ENCODE measurements at regions not wholly inside any gene's neighbourhood (a gene's known extent, or its start where the extent isn't known, plus 50 kb on each side); places are given as distances from the start of the nearest gene placed in this dataset.

DNA sequence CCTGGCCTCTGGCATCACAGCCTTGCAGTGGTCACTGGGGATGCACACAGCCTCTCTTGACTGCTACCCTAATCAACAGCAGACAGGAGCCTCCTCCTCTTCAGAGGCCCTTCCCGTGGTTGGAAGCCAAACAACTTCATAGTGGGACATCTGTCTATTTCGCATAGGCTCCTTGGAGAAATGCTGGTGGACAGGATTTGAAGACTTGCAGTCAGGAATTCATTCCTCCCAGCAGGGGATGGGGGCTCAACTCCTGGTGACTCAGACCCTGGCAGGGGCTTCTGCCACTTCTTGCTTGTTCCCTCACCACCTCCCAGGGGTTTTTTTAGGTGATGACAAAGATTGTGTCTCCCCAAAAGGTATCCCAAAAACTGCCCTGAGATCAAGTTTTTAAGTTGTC, 191.7 kb upstream of the CAMK1G start:
- DNase-seq, result no peak

DNA sequence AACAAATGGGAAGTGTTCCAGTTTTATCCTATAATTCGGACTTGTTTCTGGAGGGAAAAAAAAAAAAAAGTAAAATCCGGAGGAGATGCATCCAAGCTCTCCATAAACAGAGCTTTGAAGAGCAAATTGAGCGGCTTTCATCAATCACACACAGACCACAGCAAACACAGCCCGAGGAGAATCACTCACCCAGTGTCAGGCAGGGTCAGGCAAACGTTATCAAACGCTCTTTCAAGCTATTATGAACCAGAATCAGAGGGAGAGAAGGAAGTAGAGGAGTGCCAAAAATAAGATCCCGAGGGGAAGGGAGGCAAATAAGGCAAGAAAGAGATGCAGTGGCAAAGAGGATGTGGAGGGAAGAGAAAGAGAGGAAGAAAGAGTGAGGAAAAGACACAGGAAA, 188.3 kb upstream of the CAMK1G start:
- no peak for DNase-seq

DNA sequence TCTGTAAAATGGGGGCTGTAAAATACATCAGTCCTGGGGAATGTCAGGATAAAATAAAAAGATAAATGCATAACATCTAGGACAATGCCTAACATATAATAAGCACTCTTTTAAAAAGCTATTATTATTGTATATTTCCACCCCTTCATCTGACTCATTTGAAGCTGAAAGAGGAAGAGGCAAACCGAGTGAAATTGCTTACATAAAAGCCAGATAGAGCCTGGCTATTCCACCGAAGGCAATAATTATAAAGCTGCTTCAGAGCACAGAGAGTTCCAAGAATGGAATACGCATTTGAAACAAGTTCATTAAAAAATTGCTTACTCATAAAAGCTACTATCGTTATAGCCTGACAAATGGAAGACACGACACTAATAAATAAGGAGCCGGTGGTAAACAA, 186.1 kb upstream of the CAMK1G start:
- no peak for DNase-seq

DNA sequence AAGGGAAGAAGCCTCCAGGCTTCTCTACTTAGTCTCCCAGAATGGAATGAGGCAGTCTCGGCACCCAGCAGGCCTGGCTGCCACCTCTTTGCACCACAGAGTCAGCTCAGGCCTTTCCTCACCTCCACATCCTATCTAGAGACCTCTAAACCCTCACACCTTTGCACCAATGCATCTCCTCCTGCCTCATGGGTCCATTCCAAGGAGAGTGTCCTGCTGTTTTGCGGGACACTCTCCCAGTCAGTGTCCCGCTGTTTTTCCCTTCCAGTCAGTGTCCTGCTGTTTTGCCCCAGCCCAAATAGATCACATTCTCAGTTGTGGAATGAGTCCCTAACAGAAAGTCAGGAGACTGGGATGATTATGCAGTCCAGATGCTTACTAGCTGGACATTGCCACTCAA, 185.6 kb upstream of the CAMK1G start:
- DNase-seq, result no peak

DNA sequence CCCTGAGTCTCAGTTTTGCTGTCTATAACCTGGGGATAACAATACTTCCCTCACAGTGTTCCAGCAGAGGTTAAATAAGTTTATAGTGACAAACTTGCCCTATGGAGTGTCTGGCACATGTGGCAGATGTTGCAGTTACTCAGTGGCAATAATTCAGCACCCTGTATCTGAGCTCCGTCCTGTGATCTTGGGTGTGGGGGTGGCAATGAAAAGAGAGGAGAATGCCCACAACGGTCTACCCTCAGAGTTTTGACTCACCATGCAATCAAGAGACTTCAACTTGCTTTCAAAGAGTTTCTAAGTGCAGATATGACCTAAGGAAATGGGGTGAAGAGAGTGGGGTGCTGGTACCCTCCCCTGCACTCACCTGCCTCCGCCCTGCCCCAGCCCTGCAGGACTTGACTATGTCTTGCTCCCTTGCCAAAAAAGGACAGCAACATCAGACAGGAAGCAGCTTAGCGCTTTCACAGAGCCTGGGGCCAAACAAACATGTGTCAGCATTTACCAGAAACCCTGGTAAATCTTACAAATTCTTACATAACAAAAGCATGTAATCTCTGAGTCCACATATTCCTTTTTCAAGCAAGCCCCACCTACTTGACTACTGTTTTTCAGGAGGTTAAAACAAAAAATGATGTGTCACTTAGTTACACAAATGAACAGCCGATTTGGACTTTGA, 185.1 kb upstream of the CAMK1G start:
- DNase-seq, result no peak

DNA sequence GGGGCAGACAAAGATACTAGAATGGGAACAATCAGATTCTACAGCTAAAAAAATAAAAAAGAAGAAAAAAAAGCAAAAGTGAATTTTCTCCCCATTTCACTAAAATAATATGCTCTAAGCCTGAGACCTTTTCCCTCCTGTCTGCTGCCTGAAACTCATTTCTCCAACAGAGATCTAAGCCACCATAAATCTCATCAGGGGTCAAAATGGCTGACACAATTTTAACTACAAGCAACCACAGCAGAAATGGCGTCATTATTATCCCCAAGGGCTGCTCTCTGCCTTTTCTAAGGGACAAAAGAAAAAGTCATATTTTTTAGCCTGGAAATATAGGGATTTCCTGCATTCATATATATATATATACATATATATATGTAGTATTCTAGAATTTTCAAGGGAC, 183.7 kb upstream of the CAMK1G start:
- no peak for DNase-seq

DNA sequence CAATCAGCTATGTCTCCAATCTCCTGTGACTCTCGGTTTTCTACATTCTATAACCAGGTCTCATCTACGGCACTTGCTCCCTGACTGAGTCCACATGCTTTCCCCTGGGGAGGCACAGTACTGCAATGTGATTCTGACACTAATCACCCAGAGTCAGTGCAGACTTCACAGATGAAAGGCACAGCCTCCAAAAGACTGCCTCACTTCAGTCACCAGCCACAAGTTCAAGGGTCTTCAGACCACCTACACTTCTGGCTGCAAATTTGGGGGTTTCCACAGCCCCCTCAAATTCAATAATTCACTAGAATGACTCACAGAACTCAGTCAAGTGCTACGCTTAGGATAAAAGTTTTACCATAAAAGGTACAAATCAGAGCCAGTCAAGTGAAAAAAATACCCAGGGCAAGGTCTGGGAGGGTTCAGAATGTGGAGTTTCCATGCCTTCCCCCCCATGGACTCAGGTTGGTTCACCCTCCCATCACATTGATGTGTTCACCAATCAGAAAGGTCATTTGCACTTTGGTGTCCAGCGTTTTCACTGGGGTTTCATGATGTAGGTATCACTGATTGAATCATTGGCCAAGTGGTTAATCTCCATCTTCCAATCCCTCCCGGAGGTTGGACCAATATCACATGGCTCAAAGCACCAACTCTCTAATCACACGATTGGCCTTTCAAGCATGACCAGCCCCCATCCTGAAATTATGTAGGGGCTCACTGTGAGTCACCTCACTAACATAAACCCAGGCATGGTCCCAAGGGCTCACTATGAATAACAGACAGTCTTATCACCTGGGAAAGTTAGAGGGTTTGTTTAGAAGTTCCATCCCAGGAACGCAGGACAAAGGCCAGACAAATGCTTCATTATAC, 182.9 kb upstream of the CAMK1G start:
- DNase-seq, result no peak

DNA sequence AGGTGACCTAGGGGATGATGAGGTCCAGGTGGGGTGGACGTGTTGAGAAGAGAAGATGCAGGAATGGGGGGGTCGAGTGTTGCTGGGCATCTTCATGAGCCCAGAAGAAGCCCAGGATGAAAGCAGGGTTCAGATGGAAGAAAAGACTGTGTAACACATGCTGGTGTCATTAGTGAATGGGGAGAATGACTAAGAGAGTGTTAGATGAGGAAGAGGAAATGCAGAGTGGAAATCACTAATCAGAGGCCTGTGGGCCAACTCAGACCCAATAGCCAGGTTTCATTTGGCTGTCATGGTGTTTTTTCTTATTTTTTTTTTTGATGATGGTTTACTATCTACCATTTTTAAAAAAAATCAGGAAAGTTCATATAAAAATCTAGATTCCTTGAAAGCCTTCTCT, 180.8 kb upstream of the CAMK1G start:
- no peak for DNase-seq

DNA sequence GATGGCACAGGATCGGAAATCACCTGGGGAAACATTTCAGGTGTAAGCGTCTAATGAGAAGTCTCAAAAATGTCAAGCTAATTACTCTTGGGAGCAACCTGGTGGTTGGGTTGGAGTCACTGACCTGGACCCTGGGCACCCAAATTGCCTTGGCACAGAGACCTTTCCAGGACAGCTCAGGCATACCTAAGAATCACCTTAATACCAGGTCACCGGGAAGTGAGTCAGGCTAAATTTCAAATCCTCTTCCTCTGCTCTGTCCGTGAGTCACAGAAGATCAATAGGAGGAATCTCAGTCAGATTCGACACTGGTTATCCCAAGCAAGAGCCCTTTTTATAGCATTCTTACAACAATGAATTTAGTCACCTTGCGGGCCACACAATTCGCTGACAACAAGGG, 179.6 kb upstream of the CAMK1G start:
- no peak for DNase-seq

DNA sequence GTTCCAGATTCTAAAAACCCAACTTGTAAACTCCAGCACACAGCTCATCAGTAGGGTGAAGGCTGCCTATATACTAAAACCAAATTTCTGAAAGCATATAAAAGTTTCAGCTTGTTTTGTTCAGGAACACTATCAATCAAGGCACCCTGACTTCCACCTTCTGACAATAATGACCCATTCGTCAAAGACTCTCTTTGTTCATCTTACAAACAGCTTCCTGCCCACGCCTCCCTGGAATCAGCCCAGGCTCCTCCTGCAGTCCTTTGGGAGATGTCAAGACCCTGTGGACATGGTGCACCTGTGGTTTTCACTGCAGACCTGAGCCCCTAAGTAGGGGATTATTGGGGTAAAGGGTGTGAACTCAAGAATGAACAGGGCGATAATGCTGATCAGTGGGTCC, 178.9 kb upstream of the CAMK1G start:
- no peak for DNase-seq

DNA sequence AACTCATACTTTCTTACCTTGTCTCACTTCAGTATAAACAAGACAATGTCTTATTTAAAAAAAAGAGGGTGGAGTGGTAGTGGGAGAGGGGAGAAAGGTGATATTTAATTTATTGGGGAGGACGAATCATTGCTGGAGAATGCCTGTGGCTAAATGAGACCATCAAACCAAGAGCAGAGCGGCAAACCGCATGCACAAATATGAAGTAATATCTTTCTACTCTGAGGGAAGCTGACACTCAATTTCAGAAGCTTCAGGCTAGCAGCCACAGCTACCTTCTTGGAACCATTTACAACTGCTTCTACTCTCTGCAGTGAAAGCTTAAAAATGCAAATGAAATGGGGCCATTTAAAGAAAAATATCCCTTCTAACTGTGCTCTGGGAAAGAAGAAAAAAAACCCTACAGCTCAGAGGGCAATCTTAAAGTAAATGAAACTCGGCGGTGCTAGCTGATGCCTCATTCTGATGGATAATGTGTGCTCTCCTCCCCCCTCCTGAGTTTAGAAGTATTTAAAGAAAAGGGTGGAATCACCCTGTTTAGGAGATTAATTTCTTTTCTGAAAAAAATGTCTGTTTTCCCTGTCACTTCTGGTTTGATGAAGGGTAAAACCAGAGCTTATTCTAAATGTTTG, 178.2 kb upstream of the CAMK1G start:
- no peak for DNase-seq

DNA sequence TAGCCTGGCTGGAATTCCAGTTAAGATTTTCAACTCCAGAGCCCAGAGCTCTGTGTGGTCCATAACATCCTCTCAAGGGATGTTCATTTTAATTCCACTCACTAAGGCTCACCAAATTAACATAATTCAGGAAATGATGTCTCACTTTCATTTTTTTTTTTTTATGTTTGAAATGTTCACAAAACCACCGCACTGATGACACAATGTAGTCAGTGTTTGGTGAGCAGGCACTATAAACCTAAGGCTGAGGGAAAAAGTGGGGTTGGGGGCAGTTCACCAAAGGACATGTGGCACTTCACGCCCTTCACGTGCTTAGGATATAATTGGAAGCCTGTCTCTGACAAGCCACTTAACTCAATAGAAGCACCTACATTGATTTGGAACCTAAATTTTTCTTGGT, 177.3 kb upstream of the CAMK1G start:
- DNase-seq, result no peak

DNA sequence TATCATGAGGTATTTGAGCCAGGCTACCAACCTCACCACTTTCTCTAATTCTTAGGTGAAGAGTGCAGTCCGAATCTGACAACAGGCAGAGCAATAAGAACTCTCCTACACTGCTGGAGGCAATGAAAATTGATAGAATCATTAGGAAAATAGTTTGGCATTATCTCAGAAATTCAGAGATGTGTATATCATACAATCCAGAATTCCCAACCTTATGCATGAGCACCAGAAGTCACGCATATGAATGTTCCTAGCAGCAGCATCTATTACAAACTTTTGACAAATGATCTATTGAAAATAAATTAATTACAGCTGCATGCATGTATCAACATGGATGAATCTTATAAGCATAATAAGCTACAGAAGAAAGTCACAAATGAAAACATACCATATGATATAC, 176.9 kb upstream of the CAMK1G start:
- DNase-seq, result no peak

DNA sequence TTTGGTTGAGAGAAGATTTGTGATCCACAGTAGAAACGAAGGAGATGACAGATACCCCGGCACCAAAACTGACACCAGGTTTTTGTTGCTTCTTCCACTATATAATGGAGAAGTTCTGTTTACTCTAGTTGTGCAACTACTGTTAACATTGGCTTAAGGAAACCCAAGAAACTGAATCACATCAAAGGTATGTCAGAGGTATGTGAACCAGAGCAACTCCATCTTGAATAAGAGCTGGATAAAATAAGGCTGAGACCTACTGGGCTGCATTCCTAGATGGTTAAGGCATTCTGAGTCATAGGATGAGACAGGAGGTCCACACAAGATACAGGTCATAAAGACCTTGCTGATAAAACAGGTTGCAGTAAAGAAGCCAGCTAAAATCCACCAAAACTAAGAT, 173.7 kb upstream of the CAMK1G start:
- no peak for DNase-seq

DNA sequence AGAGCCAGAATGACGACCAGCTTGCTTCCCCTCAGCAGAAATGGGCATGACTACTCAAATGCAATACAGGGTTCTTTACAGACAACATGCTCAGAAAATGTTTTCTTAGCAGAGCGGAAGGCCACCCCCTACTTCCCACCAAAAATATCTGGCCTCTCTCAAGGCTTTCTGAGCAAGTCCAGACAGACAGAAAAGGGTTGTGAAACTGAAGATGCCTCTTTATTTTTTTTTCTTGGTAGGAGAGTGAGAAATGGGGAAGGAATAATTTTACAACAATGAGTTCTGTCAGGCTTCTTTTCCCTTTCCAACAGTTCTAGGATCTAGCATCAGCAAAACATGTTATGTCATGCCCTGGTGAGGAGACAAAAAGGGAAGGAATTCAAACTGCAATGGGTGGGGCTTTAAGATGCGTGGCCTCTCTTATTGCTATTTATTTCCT, 172.0 kb upstream of the CAMK1G start:
- DNase-seq, result no peak

DNA sequence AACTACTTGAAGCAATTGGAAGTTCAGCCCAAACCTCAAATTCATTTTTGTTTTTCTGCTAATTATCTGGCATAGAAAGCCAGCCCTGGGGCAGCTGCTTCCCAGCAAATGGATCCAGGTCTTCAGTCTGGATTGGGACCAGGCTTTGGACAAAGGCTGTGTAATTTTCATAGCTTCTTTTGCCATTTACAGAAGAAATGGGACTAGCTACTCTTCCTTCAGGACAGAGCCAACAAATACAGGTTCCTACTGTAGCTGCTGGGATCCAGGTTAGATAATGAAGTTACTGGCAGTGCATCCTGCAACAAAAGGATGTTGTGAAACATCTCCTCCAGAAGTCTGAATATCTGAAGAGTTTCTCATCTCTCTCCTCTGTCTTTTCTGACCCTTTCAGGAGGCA, 171.5 kb upstream of the CAMK1G start:
- DNase-seq, result no peak

DNA sequence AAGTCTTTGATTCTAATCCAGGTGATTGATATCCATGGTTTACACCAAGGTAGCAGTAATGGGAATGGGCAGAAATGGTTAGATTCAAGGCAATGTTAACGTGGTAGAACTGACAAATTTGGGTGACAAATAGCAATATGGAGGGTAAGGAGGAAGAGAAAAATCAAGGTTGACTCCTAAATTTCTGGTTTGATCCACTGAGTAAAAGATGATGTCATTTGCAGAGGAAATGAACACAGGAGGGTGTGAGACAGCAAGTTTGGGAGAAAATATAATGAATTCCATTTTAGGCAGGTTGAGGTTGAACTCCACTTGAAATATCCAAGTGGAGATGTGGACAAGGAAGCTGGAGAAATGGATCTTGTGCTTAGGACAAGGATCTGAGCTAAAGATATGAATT, 170.9 kb upstream of the CAMK1G start:
- DNase-seq, result no peak

DNA sequence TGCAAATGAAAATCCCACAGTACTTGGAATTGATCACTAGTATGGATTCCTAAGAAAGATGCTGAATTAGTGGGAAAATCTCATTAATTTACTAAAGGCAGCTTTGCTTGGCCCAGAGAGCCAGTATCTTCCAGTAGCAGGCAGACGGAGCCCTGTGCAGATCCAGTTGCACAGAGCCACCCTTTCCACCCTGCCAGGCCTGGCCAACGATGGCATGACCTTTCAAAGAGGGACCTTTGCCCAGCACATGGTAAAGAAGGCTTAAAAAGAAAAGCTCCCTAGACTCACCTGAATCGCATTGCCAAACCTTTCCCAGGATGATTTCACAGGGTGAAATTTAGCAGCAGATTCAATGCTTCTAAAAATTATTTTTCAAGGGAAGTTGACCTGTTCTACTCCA, 170.5 kb upstream of the CAMK1G start:
- DNase-seq, result no peak

DNA sequence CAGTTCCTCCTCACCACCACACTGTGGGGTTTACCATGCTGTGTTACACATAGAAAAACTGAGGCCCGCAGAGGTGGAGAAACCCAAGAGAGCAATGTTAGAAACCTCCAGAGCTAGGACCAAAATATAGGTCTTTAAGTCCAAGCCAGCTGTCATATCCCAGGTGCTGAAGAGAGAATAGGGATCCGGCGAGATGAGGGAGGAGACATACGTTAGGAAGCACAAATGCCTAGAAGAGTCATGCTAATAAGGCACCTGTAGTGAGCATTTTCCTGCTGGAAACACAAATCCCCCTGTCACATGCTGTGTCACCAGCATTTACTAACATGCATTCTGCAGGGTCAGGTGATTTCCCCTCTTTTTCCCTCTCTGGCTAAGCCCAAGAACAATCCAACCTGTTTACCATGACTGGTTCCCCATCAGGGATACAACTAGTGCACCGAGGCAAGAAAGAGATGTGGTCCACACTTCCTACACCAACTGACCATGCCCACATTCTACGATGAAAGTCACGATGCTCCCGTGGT, 168.6 kb upstream of the CAMK1G start:
- DNase-seq, result no peak

DNA sequence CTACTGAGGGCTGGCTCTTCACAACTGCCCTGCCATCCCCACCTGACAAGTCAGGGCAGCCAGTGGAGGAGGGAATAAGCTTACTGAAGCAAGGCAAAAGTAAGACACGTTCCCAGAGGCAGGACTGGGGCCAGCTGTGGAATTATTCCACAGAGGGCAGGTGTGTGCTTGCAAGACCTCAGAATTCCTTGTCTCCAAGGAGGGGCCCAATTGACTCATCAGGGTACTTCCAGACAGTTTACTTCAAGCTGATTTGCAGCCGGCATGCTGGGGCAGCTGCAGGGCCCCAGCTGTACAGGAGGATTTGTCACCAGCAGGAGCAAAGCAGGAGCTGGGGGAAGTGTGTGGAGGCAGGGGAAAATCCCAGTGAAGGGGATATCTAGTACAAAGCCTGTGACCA, 167.5 kb upstream of the CAMK1G start:
- no peak for DNase-seq

DNA sequence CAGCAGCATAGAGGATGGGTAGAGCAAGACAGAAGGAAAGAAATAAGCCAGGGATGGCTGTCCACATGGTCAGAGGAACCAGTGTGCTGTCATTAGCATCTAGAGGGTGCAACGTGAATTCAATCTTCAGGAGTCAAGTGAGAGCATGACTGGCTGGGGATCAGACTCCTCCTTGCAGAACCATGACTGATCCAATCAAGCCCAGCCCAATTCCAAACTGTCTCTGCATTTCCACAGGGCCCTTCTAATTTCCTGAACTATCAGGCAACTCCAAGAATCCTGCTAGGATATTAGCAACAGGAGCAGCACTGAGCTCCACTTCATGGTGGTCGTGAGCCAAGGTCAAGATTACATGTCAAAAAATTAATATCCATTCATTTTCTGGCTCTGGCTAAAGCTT, 166.8 kb upstream of the CAMK1G start:
- DNase-seq, result no peak

DNA sequence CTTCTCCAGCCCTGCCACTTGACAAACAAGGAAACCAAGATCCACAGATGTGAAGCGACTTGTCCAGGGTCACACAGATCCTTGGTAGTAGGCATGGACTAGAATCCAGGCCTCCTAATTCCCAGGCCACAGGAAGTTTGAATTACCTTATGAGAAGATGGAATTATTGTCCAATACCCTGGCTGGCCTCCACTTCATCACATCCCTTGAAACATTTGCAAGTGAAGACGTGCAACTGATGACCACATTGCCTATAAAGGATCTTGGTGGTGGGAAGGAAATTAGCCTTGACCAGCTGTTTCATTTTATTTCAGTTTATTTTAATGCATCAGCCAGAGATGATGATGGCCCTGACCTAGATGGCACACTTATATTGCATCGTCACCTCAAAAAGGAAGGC, 165.8 kb upstream of the CAMK1G start:
- no peak for DNase-seq

DNA sequence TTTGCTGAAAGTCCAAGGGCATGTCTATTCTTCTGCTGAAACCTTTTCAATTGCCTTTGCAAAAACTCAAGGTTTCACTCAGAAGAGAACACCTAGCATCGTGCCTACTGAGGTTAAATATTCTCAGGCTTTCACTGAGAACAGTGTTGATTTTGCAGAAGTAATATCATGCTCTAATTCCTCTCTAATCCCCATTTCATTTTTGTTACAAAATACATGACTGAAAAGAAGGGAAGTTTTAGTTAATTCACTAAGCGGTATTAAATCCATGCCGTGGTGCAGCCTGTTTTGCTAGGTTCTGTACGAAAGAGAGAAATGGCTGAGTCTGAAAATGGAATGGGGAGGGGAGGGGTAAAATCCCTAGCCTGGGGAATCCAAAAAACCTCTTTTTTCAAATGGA, 163.2 kb upstream of the CAMK1G start:
- no peak for DNase-seq

DNA sequence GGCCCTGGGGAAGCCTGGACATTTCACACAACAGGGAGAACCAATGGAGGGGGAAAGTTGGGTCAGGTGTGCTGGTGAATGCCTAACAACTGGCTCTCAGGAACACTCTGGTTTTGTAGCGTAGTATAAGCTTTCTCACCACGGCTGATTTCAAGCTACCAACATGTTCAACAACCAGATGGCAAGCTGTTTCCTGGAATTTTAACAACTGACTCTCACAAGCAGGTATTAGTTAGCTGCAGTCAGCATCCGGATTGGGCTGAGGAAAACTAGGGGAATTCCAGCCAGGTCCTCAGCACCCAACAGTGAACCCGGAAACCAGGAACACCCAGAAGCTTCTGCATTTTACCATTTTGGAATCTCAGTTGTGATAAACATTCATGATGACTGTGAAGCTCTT, 162.3 kb upstream of the CAMK1G start:
- no peak for DNase-seq

All from activated CD4-positive, alpha-beta T cell treated with anti-CD3 and anti-CD28 coated beads, Interleukin-2, amount 50 U/mL, for 48 hours (primary cell).